HCT116 (cell line): ENCODE measurements at regions not wholly inside any gene's neighbourhood (a gene's known extent, or its start where the extent isn't known, plus 50 kb on each side); places are given as distances from the start of the nearest gene placed in this dataset.

Source experiments
- ATAC-seq: fragments of 200-7000 bp; cut with Tn5 transposase; 2 replicates; pipeline ENCODE4 v1.9.1; 2020; ENCODE audit warnings: mild to moderate bottlenecking, moderate library complexity
- BruUV-seq: library from RNA; stranded (reverse); fragments of 400-500 nt; replicated peaks from 2 replicates; lab custom pipeline; 2021; lab: Mats Ljungman, UMichigan
- CTCF ChIA-PET: fragments of 300-600 bp; sonication (Branson Sonifier 250); formaldehyde crosslinking; loops from one replicate; lab custom pipeline; 2021; ENCODE audit warnings: antibody characterized with exemption; lab: Charles Lee
- POLR2A ChIA-PET: fragments of 300-600, 350-600 bp; sonication (Branson Sonifier 250); formaldehyde crosslinking; loops from one replicate; lab custom pipeline; 2021; ENCODE audit warnings: antibody characterized with exemption; lab: Charles Lee
- RAD21 ChIA-PET, 2 experiments: fragments of 300-600 bp; sonication (Branson Sonifier 250); formaldehyde crosslinking; loops; one replicate each; lab custom pipeline; 2023; ENCODE audit warnings: low total read pairs in 2 of 2; ENCODE audit not compliant: uncharacterized antibody in 2 of 2, unreplicated experiment in 2 of 2, low non-redundant PET in 1 of 2; lab: Charles Lee
- DNase-seq: peaks from one replicate; pipeline ENCODE4 v3.0.0-alpha.2; 2010; ENCODE audit warnings: low read depth, low spot score
- H2AFZ ChIP-seq: fragments of 200-600 bp; shearing (Covaris generic), sonication (generic); 2 replicates; pipeline ENCODE4 v1.6.1; 2017; ENCODE audit warnings: low read depth, mixed run types, mixed read lengths, antibody characterized with exemption, low read length; ENCODE audit not compliant: poor library complexity, severe bottlenecking
- H3K27ac ChIP-seq: 2 replicates; pipeline ENCODE4 v1.5.1; 2012; ENCODE audit warnings: low read depth, low read length
- H3K27me3 ChIP-seq: fragments of 200-600 bp; sonication (generic); 2 replicates; pipeline ENCODE4 v1.6.1; 2016; ENCODE audit warnings: mixed run types, low read length, mixed read lengths; ENCODE audit not compliant: insufficient read depth
- H3K36me3 ChIP-seq, 2 experiments: fragments of 200-500 bp in 1 of 2; fragments of 200-600 bp in 1 of 2; sonication (Bioruptor generic) in 1 of 2; sonication (generic) in 1 of 2; 2 replicates each; pipeline versions ENCODE4 v1.5.1 to v1.6.1; 2014 to 2016; ENCODE audit warnings: low read length in 2 of 2, inconsistent platforms in 1 of 2, mixed read lengths in 1 of 2, mixed run types in 1 of 2; ENCODE audit not compliant: insufficient read depth in 2 of 2, control insufficient read depth in 1 of 2
- H3K4me1 ChIP-seq, 2 experiments: fragments of 200-600 bp in 1 of 2; sonication (generic) in 1 of 2; 2 replicates each; pipeline versions ENCODE4 v1.5.1 to v1.6.1; 2012 to 2017; ENCODE audit warnings: low read length in 2 of 2, inconsistent platforms in 1 of 2, mild to moderate bottlenecking in 1 of 2, mixed read lengths in 1 of 2, mixed run types in 1 of 2, moderate library complexity in 1 of 2; ENCODE audit not compliant: insufficient read depth in 2 of 2, control insufficient read depth in 1 of 2
- H3K4me2 ChIP-seq: fragments of 200-600 bp; sonication (generic); 2 replicates; pipeline ENCODE4 v1.6.1; 2017; ENCODE audit warnings: mixed run types, low read length, mixed read lengths
- H3K4me3 ChIP-seq, 2 experiments: fragments of 200-600 bp in 1 of 2; sonication (generic) in 1 of 2; replicated peaks in 1 of 2; 2 replicates each; pipeline ENCODE4 v1.5.1; 2011 to 2016; ENCODE audit warnings: low read length in 2 of 2, control low read depth in 1 of 2, low read depth in 1 of 2, mild to moderate bottlenecking in 1 of 2, mixed read lengths in 1 of 2, mixed run types in 1 of 2
- H3K79me2 ChIP-seq: fragments of 200-600 bp; sonication (generic); 2 replicates; pipeline ENCODE4 v1.6.1; 2017; ENCODE audit warnings: mild to moderate bottlenecking, mixed run types, low read length, moderate library complexity, mixed read lengths; ENCODE audit not compliant: insufficient read depth
- H3K9ac ChIP-seq: fragments of 200-600 bp; sonication (generic); 2 replicates; pipeline ENCODE4 v1.6.1; 2016; ENCODE audit warnings: low read length, mixed read lengths
- H3K9me2 ChIP-seq: fragments of 200-600 bp; sonication (generic), shearing (Covaris generic); 2 replicates; pipeline ENCODE4 v1.6.1; 2017; ENCODE audit warnings: mixed run types, mild to moderate bottlenecking, moderate library complexity; ENCODE audit not compliant: insufficient read depth
- H3K9me3 ChIP-seq, 2 experiments: fragments of 200-500 bp in 1 of 2; fragments of 200-600 bp in 1 of 2; sonication (Bioruptor generic) in 1 of 2; sonication (generic) in 1 of 2; 2 replicates each; pipeline ENCODE4 v1.6.1; 2014 to 2017; ENCODE audit warnings: low read length in 2 of 2, mixed read lengths in 2 of 2, inconsistent platforms in 1 of 2, low read depth in 1 of 2, mild to moderate bottlenecking in 1 of 2, mixed run types in 1 of 2, moderate library complexity in 1 of 2; ENCODE audit not compliant: control insufficient read depth in 1 of 2, insufficient read depth in 1 of 2
- H4K20me1 ChIP-seq: fragments of 200-600 bp; sonication (generic), shearing (Covaris generic); 2 replicates; pipeline ENCODE4 v1.6.1; 2017; ENCODE audit warnings: mixed run types, mild to moderate bottlenecking, moderate library complexity; ENCODE audit not compliant: insufficient read depth
- ATF3 ChIP-seq: IDR thresholded peaks from 2 replicates; pipeline ENCODE4 v1.6.1; 2012
- CBX3 ChIP-seq: IDR thresholded peaks from 2 replicates; pipeline ENCODE4 v1.6.1; 2012; ENCODE audit warnings: low read depth
- CEBPB ChIP-seq: IDR thresholded peaks from 2 replicates; pipeline ENCODE4 v1.6.1; 2012; ENCODE audit warnings: low read depth
- CTCF ChIP-seq, 3 experiments: fragments of 200-600 bp in 1 of 3; sonication (generic) in 1 of 3; IDR thresholded peaks in 2 of 3; conservative IDR thresholded peaks in 1 of 3; 2 replicates each; pipeline ENCODE4 v1.5.1; 2012 to 2017; ENCODE audit warnings: low read depth in 2 of 3, low read length in 2 of 3, antibody characterized with exemption in 1 of 3, borderline replicate concordance in 1 of 3, control low read depth in 1 of 3, mild to moderate bottlenecking in 1 of 3, mixed read lengths in 1 of 3, mixed run types in 1 of 3, moderate library complexity in 1 of 3; ENCODE audit not compliant: insufficient read depth in 1 of 3
- EGR1 ChIP-seq: IDR thresholded peaks from 2 replicates; pipeline ENCODE4 v1.6.1; 2012; ENCODE audit warnings: low read depth
- ELF1 ChIP-seq: IDR thresholded peaks from 2 replicates; pipeline ENCODE4 v1.6.1; 2012; ENCODE audit warnings: low read depth, borderline replicate concordance
- EZH2 ChIP-seq: fragments of 200-600 bp; sonication (generic); IDR thresholded peaks from 2 replicates; pipeline ENCODE4 v1.6.1; 2017; ENCODE audit warnings: antibody characterized with exemption, mixed run types
- FOSL1 ChIP-seq: IDR thresholded peaks from 2 replicates; pipeline ENCODE4 v1.6.1; 2012; ENCODE audit warnings: low read depth
- JUND ChIP-seq: IDR thresholded peaks from 2 replicates; pipeline ENCODE4 v1.6.1; 2012
- POLR2A ChIP-seq: IDR thresholded peaks from 2 replicates; pipeline ENCODE4 v1.7.0; 2011; ENCODE audit warnings: borderline replicate concordance; ENCODE audit not compliant: insufficient read depth, insufficient read length; ENCODE audit errors: extremely low read depth
- SIN3A ChIP-seq: IDR thresholded peaks from 2 replicates; pipeline ENCODE4 v1.6.1; 2012; ENCODE audit warnings: low read depth
- SP1 ChIP-seq: IDR thresholded peaks from 2 replicates; pipeline ENCODE4 v1.6.1; 2012; ENCODE audit warnings: low read depth
- SRF ChIP-seq: IDR thresholded peaks from 2 replicates; pipeline ENCODE4 v1.6.1; 2012; ENCODE audit warnings: low read depth
- YY1 ChIP-seq: IDR thresholded peaks from 2 replicates; pipeline ENCODE4 v1.6.1; 2011; ENCODE audit warnings: low read length, low read depth, moderate library complexity, mild to moderate bottlenecking; ENCODE audit not compliant: insufficient replicate concordance; ENCODE audit errors: extremely low read depth
- ZBTB33 ChIP-seq: IDR thresholded peaks from 2 replicates; pipeline ENCODE4 v1.6.1; 2011; ENCODE audit warnings: mild to moderate bottlenecking, low read length, moderate library complexity; ENCODE audit not compliant: insufficient replicate concordance; ENCODE audit errors: extremely low read depth
- ZFX ChIP-seq: fragments of 450-650 bp; IDR thresholded peaks from 2 replicates; pipeline ENCODE4 v1.6.1; 2017
- ZNF274 ChIP-seq: fragments of 200-500 bp; sonication (Bioruptor generic); IDR thresholded peaks from 2 replicates; pipeline ENCODE4 v1.6.1; 2014; ENCODE audit warnings: mild to moderate bottlenecking, low read depth, low read length, inconsistent platforms
- intact Hi-C: fragments of 100-400 bp; cut with micrococcal nuclease; formaldehyde crosslinking; loops from 2 replicates; pipeline ENCODE4 v1.10.0; 2022

- no peak for TF ChIP-seq ZBTB33
Observed at GRCh38 chr18:4823091-4823490, 368.0 kb upstream of the DLGAP1 start (continued).

- H3K9ac ChIP-seq: no peak overlapping the region
- H3K4me2 ChIP-seq: no peak overlapping the region
- ChIA-PET RAD21 (no interaction called here), CTCF (no interaction called here), POLR2A (no interaction called here)
- no peak overlapping the region for H3K4me3 ChIP-seq
- H2AFZ ChIP-seq: no peak overlapping the region
- H3K27ac ChIP-seq: no peak overlapping the region
- intact Hi-C loops: no loop called here
- ATAC-seq (no peak), DNase-seq (no peak)
- H3K9me2 ChIP-seq: no peaks in the 10 kb centered on the region
- H3K27me3 ChIP-seq: no peaks in the 10 kb centered on the region
- H3K36me3 ChIP-seq: no peaks in the 10 kb centered on the region
- no peaks in the 10 kb centered on the region for H4K20me1 ChIP-seq
- no peak for TF ChIP-seq EZH2
- TF ChIP-seq CTCF (IDR thresholded peaks at IDR 0.05 in 2 of 3, conservative IDR thresholded peaks at IDR 0.05 in 1 of 3; ENCODE audit: borderline replicate concordance in 1 of 3, insufficient read depth in 1 of 3, low read depth in 2 of 3, low read length in 2 of 3): no peak
- TF ChIP-seq JUND: no peak
- no peak for TF ChIP-seq CBX3
- TF ChIP-seq ATF3: no peak
- no peak for TF ChIP-seq SP1
- no peak for TF ChIP-seq EGR1
- no peak for TF ChIP-seq ZFX
- TF ChIP-seq ZNF274: no peak
- no peak for TF ChIP-seq FOSL1
- TF ChIP-seq ELF1: no peak
- TF ChIP-seq POLR2A: no peak
- no peak for TF ChIP-seq SRF
- TF ChIP-seq SIN3A: no peak
- TF ChIP-seq CEBPB: no peak
- no peak for TF ChIP-seq YY1
- BruUV-seq: no TSS peak
- H3K9me3 ChIP-seq: peaks cover 5 to 26% of the 10 kb centered on the region in 2 experiments; a peak in 2 of 4 replicates
- no peaks in the 10 kb centered on the region for H3K4me1 ChIP-seq
- no peaks in the 10 kb centered on the region for H3K79me2 ChIP-seq
Observed at GRCh38 chr18:4821801-4822200, 366.7 kb upstream of the DLGAP1 start.
